ENCODE measurements at regions not wholly inside any gene's neighbourhood (a gene's known extent, or its start where the extent isn't known, plus 50 kb on each side); places are given as distances from the start of the nearest gene placed in this dataset.

- no peak for TF ChIP-seq CTCF (IDR thresholded peaks at IDR 0.05)
- no peak for TF ChIP-seq POLR2A (IDR thresholded peaks at IDR 0.05)
Observed at GRCh38 chr10:4217653-4218052, 432.6 kb upstream of the KLF6 start.

All from testis (tissue), 2 donors.